ENCODE measurements at regions not wholly inside any gene's neighbourhood (a gene's known extent, or its start where the extent isn't known, plus 50 kb on each side); places are given as distances from the start of the nearest gene placed in this dataset.

GRCh38 chr4:123524958-123525628 is 128.5 kb downstream of the SPRY1 start:
- TF ChIP-seq POLR2A (IDR thresholded peaks at IDR 0.05) (no peak), CTCF (IDR thresholded peaks at IDR 0.05) (no peak), POLR2AphosphoS5 (IDR thresholded peaks at IDR 0.05) (no peak), EP300 (IDR thresholded peaks at IDR 0.05) (no peak)

Data from sigmoid colon (tissue), 4 donors.